Endothelial cell of umbilical vein (primary cell): ENCODE measurements at regions not wholly inside any gene's neighbourhood (a gene's known extent, or its start where the extent isn't known, plus 50 kb on each side); places are given as distances from the start of the nearest gene placed in this dataset.

Experiments
- EZH2 ChIP-seq: IDR thresholded peaks from 2 replicates; pipeline ENCODE4 v1.6.1; 2012; ENCODE audit warnings: borderline replicate concordance, low read depth, mild to moderate bottlenecking, moderate library complexity, low read length, inconsistent platforms; ENCODE audit not compliant: severe bottlenecking
- MYC ChIP-seq: IDR thresholded peaks from one replicate; pipeline ENCODE4 v1.6.1; 2011; ENCODE audit warnings: mild to moderate bottlenecking, low read depth, low read length
- POLR2A ChIP-seq: IDR thresholded peaks from 2 replicates; pipeline ENCODE4 v1.6.1; 2012; ENCODE audit warnings: low read depth, mild to moderate bottlenecking, control low read depth, low read length
- POLR2AphosphoS5 ChIP-seq: IDR thresholded peaks from 2 replicates; pipeline ENCODE4 v1.6.1; 2012; ENCODE audit warnings: low read depth, mild to moderate bottlenecking, control low read depth, low read length, moderate library complexity; ENCODE audit not compliant: insufficient read depth
- TF ChIP-seq, protein P1 (sequence below), 2 donors: IDR thresholded peaks; 1 replicate in 1 of 2; 2 replicates in 1 of 2; pipeline ENCODE4 v1.5.1; 2011; ENCODE audit warnings: low read length in 2 of 2, mild to moderate bottlenecking in 2 of 2, moderate library complexity in 2 of 2, control low read depth in 1 of 2, inconsistent platforms in 1 of 2, low read depth in 1 of 2; ENCODE audit not compliant: insufficient read depth in 1 of 2; ENCODE audit errors: extremely low read depth in 1 of 2

DNA sequence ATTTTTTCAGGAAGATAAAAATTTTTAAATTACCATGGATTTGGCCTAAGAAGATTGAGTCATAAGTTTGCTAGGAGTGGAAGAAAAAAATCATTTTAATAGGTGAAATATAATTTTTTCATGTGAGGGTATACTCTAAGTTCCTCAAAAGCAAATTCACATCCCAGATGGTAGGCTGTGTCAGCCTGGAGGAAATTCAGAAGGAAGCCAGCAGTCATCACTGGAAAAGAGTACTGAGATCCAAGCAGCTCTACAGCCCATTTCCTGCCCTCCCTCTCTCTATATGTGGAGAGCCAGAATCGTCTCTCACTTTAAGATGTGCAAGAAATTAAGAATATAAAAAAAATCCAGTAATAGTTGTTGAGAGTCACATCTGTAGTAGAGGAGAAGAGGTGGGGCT lies 126.5 kb upstream of the CDH18 start:
- TF ChIP-seq MYC (no peak), EZH2 (no peak), POLR2A (no peak), POLR2AphosphoS5 (no peak)
- TF ChIP-seq, protein P1, sequence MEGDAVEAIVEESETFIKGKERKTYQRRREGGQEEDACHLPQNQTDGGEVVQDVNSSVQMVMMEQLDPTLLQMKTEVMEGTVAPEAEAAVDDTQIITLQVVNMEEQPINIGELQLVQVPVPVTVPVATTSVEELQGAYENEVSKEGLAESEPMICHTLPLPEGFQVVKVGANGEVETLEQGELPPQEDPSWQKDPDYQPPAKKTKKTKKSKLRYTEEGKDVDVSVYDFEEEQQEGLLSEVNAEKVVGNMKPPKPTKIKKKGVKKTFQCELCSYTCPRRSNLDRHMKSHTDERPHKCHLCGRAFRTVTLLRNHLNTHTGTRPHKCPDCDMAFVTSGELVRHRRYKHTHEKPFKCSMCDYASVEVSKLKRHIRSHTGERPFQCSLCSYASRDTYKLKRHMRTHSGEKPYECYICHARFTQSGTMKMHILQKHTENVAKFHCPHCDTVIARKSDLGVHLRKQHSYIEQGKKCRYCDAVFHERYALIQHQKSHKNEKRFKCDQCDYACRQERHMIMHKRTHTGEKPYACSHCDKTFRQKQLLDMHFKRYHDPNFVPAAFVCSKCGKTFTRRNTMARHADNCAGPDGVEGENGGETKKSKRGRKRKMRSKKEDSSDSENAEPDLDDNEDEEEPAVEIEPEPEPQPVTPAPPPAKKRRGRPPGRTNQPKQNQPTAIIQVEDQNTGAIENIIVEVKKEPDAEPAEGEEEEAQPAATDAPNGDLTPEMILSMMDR (IDR thresholded peaks at IDR 0.05; ENCODE audit: extremely low read depth in 1 of 2, insufficient read depth in 1 of 2, low read depth in 1 of 2, low read length in 2 of 2): no peak
